Ascending aorta (tissue), 2 donors: ENCODE measurements at regions not wholly inside any gene's neighbourhood (a gene's known extent, or its start where the extent isn't known, plus 50 kb on each side); places are given as distances from the start of the nearest gene placed in this dataset.
A peak's percentile ranks its signal among the peaks of the same experiment; 100 is the strongest.

Source experiments
- DNase-seq, 2 donors: peaks; one replicate each; pipeline ENCODE4 v3.0.0-alpha.2; 2019; ENCODE audit warnings: low spot score in 2 of 2
- H3K27ac ChIP-seq, 2 donors: fragments of 200-600 bp; sonication (generic); one replicate each; pipeline ENCODE4 v1.5.1; 2016 to 2017; ENCODE audit warnings: mild to moderate bottlenecking in 1 of 2
- H3K27me3 ChIP-seq: fragments of 200-600 bp; sonication (generic); one replicate; pipeline ENCODE4 v1.5.1; 2017
- H3K36me3 ChIP-seq, 2 donors: fragments of 200-600 bp; sonication (generic); one replicate each; pipeline ENCODE4 v1.5.1; 2016
- H3K4me1 ChIP-seq, 2 donors: fragments of 200-600 bp; sonication (generic); one replicate each; pipeline ENCODE4 v1.5.1; 2016 to 2017; ENCODE audit warnings: mild to moderate bottlenecking in 1 of 2
- H3K4me3 ChIP-seq, 2 donors: fragments of 200-600 bp; sonication (generic); one replicate each; pipeline ENCODE4 v1.5.1; 2016 to 2017; ENCODE audit warnings: mild to moderate bottlenecking in 1 of 2
- H3K9me3 ChIP-seq, 2 donors: fragments of 200-600 bp; sonication (generic); one replicate each; pipeline ENCODE4 v1.5.1; 2016
- intact Hi-C: fragments of 100-400 bp; cut with DNase I; formaldehyde crosslinking; loops from one replicate; pipeline ENCODE4 v1.15.1; 2023
- TF ChIP-seq, protein P1 (sequence below), 3 experiments: fragments of 200-600 bp in 2 of 3; fragments of 450-650 bp in 1 of 3; sonication (generic) in 2 of 3; IDR thresholded peaks; one replicate each; pipeline ENCODE4 v1.5.1; 2016 to 2019; ENCODE audit warnings: antibody characterized with exemption in 3 of 3, mild to moderate bottlenecking in 1 of 3, moderate library complexity in 1 of 3

DNA sequence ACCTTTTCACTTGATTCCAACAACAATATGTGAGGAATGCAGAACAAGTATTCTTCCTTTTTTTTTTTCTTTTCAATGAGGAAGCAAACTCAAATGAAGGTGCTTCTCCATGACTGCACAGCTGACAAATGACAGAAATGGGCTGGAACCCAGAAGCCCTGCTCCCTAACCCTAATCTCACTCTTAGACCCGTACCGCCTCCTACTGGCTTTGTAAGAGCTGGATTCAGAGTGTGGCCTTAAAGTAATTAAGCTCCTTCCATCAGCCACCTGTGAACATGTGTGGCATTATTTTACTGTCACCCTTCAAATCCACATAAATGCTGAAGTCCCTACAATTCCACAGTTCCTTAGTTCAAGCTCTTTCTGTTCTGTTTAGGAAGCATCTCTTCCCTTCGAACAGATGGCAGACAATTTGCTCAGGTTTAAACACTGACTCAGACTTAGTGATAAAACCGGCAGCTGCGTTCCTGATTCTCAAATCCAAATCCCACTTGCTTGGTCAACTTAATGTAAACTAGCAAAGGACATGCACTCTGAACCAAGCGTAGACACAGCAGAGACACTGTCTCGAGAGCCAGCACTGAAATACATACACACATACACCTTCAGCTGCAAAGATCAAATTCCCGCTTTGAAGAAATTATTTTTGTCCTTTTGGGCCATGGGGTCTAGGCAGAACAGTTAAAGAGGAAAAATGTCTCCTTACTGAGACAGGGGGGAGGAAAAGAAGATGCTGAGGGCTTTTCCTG, 316.7 kb upstream of the TLE4 start:
- no peak for DNase-seq
- Histone ChIP-seq H3K4me1 (no peaks in the 10 kb centered on the region), H3K27ac (no peak overlapping the region), H3K4me3 (no peak overlapping the region), H3K36me3 (no peaks in the 10 kb centered on the region), H3K9me3 (no peaks in the 10 kb centered on the region), H3K27me3 (no peaks in the 10 kb centered on the region)
- TF ChIP-seq, protein P1, sequence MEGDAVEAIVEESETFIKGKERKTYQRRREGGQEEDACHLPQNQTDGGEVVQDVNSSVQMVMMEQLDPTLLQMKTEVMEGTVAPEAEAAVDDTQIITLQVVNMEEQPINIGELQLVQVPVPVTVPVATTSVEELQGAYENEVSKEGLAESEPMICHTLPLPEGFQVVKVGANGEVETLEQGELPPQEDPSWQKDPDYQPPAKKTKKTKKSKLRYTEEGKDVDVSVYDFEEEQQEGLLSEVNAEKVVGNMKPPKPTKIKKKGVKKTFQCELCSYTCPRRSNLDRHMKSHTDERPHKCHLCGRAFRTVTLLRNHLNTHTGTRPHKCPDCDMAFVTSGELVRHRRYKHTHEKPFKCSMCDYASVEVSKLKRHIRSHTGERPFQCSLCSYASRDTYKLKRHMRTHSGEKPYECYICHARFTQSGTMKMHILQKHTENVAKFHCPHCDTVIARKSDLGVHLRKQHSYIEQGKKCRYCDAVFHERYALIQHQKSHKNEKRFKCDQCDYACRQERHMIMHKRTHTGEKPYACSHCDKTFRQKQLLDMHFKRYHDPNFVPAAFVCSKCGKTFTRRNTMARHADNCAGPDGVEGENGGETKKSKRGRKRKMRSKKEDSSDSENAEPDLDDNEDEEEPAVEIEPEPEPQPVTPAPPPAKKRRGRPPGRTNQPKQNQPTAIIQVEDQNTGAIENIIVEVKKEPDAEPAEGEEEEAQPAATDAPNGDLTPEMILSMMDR (IDR thresholded peaks at IDR 0.05): no peak
- intact Hi-C loops: no loop called here

DNA sequence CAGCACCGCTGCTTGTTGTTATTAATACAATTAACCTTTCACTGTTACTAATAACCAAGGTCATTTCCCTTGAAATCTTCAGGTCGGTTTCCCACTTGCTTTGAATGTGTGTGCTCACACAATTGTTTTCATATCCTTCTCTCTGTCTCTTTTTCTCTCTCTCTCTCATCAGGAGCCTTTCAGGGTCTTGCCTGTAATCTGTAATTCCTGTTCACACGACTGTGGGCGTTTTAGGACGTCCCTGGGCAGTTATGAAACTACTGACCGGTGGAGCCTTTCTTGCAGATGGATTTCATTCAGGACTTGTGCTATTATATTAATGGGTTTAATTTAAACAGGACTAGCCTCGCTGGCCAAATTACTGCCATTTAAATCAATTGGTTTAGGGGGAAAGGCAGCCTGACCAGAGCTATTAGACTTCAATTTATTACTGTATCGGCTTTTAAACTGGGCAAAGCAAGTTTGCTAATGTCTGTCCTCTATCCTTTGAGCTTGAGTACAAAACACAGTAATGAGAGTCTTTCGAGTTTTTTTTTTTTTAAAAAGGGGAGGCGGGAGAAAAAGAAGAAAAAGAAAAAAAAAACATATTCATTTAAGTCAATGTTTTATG, 316.0 kb upstream of the TLE4 start:
- no peaks in the 10 kb centered on the region for H3K36me3 ChIP-seq
- no peak overlapping the region for H3K27ac ChIP-seq
- DNase-seq: no peak

GRCh38 chr9:79256691-79257213, 315.0 kb upstream of the TLE4 start:
- peak overlapping the region in 1 of 2 donors; percentile 10 for H3K4me3 ChIP-seq
- TF ChIP-seq, protein P1 (IDR thresholded peaks at IDR 0.05): no peak
- intact Hi-C loops: no loop called here
- no peaks in the 10 kb centered on the region for H3K36me3 ChIP-seq
- H3K9me3 ChIP-seq: no peaks in the 10 kb centered on the region
- no peak overlapping the region for H3K27ac ChIP-seq
- no peak for DNase-seq
- no peaks in the 10 kb centered on the region for H3K27me3 ChIP-seq
- H3K4me1 ChIP-seq: no peaks in the 10 kb centered on the region

More for the DNA sequence above, 316.0 kb upstream of the TLE4 start:
- intact Hi-C loops: no loop called here
- Histone ChIP-seq H3K4me3 (no peak overlapping the region), H3K4me1 (no peaks in the 10 kb centered on the region), H3K9me3 (no peaks in the 10 kb centered on the region), H3K27me3 (no peaks in the 10 kb centered on the region)
- TF ChIP-seq, protein P1 (IDR thresholded peaks at IDR 0.05): no peak

GRCh38 chr9:79257228-79257781, 314.5 kb upstream of the TLE4 start:
- no peak for DNase-seq
- TF ChIP-seq, protein P1 (IDR thresholded peaks at IDR 0.05): no peak
- Histone ChIP-seq H3K4me1 (no peaks in the 10 kb centered on the region), H3K36me3 (no peaks in the 10 kb centered on the region), H3K4me3 (peak overlapping the region in 1 of 2 donors; percentile 16), H3K9me3 (no peaks in the 10 kb centered on the region), H3K27ac (no peak overlapping the region), H3K27me3 (no peaks in the 10 kb centered on the region)
- intact Hi-C loops: no loop called here

DNA sequence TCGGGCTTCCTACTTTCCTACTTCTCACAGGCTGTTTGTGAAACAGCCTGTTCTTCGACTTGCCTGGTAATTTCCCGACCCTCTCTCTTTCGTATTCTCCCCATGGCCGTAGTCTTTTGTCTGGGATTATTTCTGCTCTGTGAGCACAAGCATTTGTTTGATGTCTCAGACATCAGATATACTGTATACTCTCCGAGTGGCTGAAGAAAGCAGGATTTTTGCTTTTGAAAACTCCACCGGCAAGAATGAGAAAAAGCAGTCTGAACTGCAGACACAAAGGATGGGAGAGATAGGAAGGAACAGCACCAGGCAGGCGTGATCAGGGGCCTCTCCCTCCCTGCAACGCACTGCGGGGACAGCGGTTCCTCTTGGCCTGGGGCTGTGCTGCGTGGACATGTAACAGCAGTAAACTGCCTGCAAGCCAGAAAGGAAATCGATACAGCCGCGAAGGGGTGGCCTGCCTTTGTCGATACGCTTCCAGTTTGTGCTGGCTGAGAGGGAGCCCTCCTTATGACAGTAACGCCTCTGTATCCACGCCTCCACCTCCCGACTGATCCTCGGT, 313.9 kb upstream of the TLE4 start:
- H3K9me3 ChIP-seq: no peaks in the 10 kb centered on the region
- no peak for DNase-seq
- H3K4me1 ChIP-seq: no peaks in the 10 kb centered on the region
- no peak overlapping the region for H3K27ac ChIP-seq
- TF ChIP-seq, protein P1 (IDR thresholded peaks at IDR 0.05): no peak
- no peaks in the 10 kb centered on the region for H3K36me3 ChIP-seq
- no peaks in the 10 kb centered on the region for H3K27me3 ChIP-seq
- H3K4me3 ChIP-seq: no peak overlapping the region
- intact Hi-C loops: no loop called here
